ENCODE measurements at regions not wholly inside any gene's neighbourhood (a gene's known extent, or its start where the extent isn't known, plus 50 kb on each side); places are given as distances from the start of the nearest gene placed in this dataset.
"Not testable (repeated sequence)": the region's sequence is repeated elsewhere in the genome, so short reads cannot be mapped to it uniquely, and the experiment has no call there.

DNA sequence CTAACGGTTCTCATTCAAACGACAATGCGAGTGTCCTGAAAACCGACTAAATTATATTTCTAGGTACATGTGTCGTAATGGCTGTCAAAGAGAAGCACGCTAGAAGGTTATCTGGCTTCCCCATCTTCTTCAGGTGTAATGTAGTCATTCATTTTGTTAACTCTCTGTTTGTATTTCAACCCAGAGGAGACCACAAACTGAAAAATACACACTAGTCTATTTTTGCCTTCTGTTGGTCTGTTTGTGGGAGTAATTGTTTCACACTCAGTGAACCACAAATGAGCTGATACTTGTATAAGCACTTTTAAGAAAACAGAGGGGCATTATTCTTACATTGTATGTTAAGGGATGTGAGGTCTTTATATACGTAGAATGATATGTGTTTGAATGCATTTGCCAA, 305.9 kb downstream of the GATA3 start:
- no peak for DNase-seq (ENCODE audit: low spot score)

DNA sequence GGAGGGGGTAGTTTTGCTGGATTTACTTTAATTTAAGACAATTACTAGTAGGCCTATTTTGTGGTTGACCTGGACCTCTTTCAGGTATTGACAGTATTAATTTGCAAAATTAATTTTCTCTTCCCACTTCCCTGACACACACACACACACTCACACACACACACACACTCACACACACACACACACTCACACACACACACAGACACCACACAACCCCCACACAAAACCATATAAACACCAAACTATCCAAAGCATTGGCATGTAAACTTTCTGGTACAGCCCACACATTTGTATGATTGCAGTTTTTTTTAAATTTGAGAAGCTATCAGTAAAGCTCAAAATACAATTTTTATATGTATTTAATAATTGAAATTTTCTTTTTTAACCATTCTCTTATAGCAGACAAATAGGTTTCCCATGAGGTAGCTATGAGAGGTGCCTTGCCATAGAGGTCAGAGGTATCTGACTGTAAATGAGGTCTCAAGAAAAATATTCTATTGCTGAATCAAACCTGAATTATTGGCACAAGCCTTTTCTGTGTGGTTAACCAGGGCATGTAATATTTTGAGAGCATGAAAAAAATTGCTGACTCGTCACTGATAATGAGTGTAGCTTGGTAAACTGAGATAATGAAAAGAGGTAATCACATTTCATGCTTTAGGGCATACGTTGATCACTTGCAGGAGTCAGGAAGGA, 306.5 kb downstream of the GATA3 start:
- Histone ChIP-seq H3K4me1 (no peaks in the 10 kb centered on the region), H3K27me3 (no peaks in the 10 kb centered on the region), H3K9me3 (no peaks in the 10 kb centered on the region), H3K27ac (no peak overlapping the region), H3K4me3 (no peak overlapping the region), H3K36me3 (no peaks in the 10 kb centered on the region)
- TF ChIP-seq, protein P1, sequence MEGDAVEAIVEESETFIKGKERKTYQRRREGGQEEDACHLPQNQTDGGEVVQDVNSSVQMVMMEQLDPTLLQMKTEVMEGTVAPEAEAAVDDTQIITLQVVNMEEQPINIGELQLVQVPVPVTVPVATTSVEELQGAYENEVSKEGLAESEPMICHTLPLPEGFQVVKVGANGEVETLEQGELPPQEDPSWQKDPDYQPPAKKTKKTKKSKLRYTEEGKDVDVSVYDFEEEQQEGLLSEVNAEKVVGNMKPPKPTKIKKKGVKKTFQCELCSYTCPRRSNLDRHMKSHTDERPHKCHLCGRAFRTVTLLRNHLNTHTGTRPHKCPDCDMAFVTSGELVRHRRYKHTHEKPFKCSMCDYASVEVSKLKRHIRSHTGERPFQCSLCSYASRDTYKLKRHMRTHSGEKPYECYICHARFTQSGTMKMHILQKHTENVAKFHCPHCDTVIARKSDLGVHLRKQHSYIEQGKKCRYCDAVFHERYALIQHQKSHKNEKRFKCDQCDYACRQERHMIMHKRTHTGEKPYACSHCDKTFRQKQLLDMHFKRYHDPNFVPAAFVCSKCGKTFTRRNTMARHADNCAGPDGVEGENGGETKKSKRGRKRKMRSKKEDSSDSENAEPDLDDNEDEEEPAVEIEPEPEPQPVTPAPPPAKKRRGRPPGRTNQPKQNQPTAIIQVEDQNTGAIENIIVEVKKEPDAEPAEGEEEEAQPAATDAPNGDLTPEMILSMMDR (IDR thresholded peaks at IDR 0.05) = no peak
- no peak for DNase-seq (ENCODE audit: low spot score)

More for the DNA sequence above, 305.9 kb downstream of the GATA3 start:
- TF ChIP-seq, protein P1 (IDR thresholded peaks at IDR 0.05) = no peak
- Histone ChIP-seq H3K9me3 (no peaks in the 10 kb centered on the region), H3K4me3 (no peak overlapping the region), H3K27ac (no peak overlapping the region), H3K27me3 (no peaks in the 10 kb centered on the region), H3K36me3 (no peaks in the 10 kb centered on the region), H3K4me1 (no peaks in the 10 kb centered on the region)

DNA sequence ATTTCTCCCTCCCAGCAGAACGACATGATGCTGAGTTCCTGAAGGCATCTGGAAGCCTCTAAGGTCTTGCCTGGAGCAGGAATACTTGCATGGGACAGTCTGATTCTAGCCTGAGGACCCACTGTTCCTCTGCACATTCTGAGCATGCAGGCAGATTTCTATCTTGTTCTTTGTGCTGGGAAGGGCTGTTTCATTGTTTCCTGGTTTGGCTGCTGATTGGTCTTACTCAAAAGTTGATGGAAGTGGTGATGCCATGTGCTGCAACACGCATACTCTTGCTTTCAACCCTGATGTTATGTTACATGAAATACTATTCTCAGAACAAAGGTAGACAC, 307.0 kb downstream of the GATA3 start:
- no peaks in the 10 kb centered on the region for H3K36me3 ChIP-seq
- H3K9me3 ChIP-seq = no peaks in the 10 kb centered on the region
- TF ChIP-seq, protein P1 (IDR thresholded peaks at IDR 0.05) = no peak
- H3K27me3 ChIP-seq = no peaks in the 10 kb centered on the region
- no peak overlapping the region for H3K4me3 ChIP-seq
- no peak for DNase-seq (ENCODE audit: low spot score)
- H3K4me1 ChIP-seq = no peaks in the 10 kb centered on the region
- no peak overlapping the region for H3K27ac ChIP-seq

DNA sequence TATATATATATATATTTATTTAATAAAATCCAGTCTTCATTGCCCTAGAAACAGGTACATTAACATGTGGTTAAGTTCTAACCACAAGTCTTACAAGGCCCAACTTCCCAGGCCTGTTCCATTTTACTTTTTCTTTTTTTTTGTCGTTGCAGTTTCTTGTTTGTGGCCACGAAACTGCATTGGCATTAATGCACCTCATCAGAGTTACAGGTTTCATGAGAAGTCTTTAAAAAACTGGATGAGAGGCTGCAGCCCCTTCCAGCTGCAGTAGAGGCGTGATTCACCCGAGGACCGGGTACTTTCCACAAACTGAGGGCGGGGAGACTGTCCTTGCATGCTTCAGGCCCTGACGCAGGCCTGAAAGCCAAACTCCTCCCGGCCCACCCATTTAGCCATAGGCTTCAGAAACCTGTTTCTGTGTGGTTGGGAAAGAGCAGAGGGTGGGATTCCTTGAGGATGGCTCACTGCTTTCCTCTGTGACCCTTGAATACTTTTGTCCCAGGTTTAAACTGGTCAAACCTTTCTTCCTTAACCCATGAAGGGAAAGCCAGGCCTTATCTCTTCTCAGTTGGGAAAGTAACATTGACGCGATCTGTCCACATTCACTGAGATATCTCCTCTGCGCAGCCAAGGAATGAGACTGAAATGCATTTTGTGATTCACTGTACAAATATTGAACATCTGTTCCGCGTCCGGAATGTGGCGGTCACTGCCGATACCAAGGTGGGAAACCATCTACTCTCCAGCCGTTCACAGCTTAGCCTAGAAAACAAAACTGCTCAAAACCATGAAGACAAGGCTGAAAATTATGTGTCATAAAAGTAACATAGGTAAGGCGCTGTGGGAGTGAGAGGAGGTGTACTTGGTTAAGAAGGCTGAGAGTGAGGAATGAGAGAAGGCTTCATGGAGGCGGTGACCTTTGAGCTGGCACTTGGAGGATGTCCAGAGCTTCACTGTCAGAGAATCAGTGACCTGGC, 311.7 kb downstream of the GATA3 start:
- Histone ChIP-seq H3K36me3 (no peaks in the 10 kb centered on the region), H3K4me1 (no peaks in the 10 kb centered on the region), H3K4me3 (no peak overlapping the region), H3K9me3 (no peaks in the 10 kb centered on the region), H3K27me3 (no peaks in the 10 kb centered on the region), H3K27ac (no peak overlapping the region)
- TF ChIP-seq, protein P1 (IDR thresholded peaks at IDR 0.05) = no peak
- DNase-seq (ENCODE audit: low spot score) = no peak

DNA sequence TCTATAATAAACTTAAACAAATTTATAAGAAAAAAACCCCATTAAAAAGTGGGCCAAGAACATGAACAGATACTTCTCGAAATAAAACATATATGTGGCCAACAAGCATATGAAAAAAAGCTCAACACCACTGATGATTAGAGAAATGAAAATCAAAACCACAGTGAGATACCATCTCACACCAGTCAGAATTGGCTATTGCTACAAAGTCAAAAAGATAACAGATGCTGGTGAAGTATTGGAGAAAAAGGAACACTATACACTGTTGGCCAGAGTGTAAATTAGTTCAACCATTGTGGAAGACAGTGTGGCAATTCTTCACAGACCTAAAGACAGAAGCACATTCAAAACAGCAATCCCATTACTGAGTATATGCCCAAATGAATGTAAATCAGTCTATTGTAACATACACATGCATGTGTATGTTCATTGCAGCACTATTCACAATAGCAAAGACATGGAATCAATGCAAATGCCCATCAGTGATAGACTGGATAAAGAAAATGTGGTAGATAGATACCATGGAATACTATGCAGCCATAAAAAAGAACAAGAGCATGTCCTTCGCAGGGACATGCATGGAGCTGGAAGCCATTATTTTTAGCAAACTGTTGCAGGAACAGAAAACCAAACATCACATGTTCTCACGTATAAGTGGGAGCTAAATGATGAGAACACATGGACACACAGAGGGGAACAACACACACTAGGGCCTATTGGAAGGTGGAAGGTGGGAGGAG, 313.4 kb downstream of the GATA3 start:
- H3K36me3 ChIP-seq; H3K4me3 ChIP-seq; H3K9me3 ChIP-seq; H3K27ac ChIP-seq; H3K4me1 ChIP-seq; DNase-seq (ENCODE audit: low spot score); H3K27me3 ChIP-seq: not testable (repeated sequence)

DNA sequence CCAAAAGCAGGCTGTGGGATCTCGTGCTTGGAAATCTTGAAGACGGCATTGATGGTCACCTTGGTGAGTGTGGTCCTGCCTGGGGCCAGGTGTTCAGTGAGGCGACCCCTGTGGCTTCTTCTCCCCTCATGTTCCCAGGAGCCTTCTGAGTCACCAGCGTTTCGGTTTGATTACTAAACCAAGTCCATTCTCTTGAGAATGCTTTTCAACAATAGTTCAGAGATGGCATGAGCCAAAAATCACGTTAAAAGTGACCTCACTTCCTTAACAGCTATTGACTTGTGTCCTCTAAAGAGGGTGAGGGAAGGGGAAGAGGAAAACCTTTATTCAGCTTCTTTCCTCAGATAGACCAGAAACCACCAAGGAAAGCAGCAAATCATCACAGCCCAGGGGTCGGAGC, 315.2 kb downstream of the GATA3 start:
- no peak for DNase-seq (ENCODE audit: low spot score)
- no peak overlapping the region for H3K4me3 ChIP-seq
- H3K36me3 ChIP-seq = no peaks in the 10 kb centered on the region
- H3K27me3 ChIP-seq = no peaks in the 10 kb centered on the region
- TF ChIP-seq, protein P1 (IDR thresholded peaks at IDR 0.05) = no peak
- no peaks in the 10 kb centered on the region for H3K4me1 ChIP-seq
- H3K27ac ChIP-seq = peak overlapping the region; percentile 26 to 36
- H3K9me3 ChIP-seq = no peaks in the 10 kb centered on the region

All from right atrium auricular region (tissue), 2 donors.